ENCODE measurements at regions not wholly inside any gene's neighbourhood (a gene's known extent, or its start where the extent isn't known, plus 50 kb on each side); places are given as distances from the start of the nearest gene placed in this dataset.

DNA sequence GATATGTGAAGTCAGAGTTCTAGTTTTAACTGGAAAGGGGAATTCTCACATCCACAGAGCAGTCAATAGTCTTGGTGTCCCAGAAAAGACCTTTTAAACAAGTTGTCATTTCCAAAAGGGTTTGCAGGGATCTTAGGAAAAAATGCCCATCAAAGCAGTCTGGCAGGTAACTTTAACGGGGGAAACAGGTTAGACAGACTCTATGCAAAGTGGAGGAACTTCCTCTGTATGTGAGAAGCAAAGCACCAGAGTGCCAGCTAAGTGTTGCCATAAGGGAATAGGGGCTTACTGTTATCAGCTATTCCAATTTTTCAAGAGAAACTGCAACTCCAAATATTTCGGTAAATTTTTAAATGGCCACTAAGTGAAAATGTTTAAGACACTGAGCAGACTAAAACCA lies 307.9 kb upstream of the MDFIC2 start:
- no peak for TF ChIP-seq PTBP1 (IDR thresholded peaks at IDR 0.05; ENCODE audit: low read depth, low read length)
- TF ChIP-seq LARP7 (IDR thresholded peaks at IDR 0.05), result no peak
- TF ChIP-seq BHLHE40 (IDR thresholded peaks at IDR 0.05; ENCODE audit: low read length), result no peak
- TF ChIP-seq RAD21 (CRISPR knock-in tag; conservative IDR thresholded peaks at IDR 0.05 in 1 of 2, IDR thresholded peaks at IDR 0.05 in 1 of 2), result no peak
- no peak for TF ChIP-seq JUND (IDR thresholded peaks at IDR 0.05; ENCODE audit: borderline replicate concordance, low read depth, low read length)
- TF ChIP-seq JUND (tag; IDR thresholded peaks at IDR 0.05; ENCODE audit: borderline replicate concordance, low read depth, low read length), result no peak
- TF ChIP-seq CTCF (IDR thresholded peaks at IDR 0.05 in 2 of 3, conservative IDR thresholded peaks at IDR 0.05 in 1 of 3; ENCODE audit: insufficient read depth in 2 of 3, low read depth in 1 of 3, low read length in 3 of 3), result no peak
- TF ChIP-seq RFX5 (IDR thresholded peaks at IDR 0.05; ENCODE audit: low read depth, low read length), result no peak
- no peak for TF ChIP-seq TFE3 (CRISPR knock-in tag; IDR thresholded peaks at IDR 0.05)
